HG02870 (cell line): ENCODE measurements at regions not wholly inside any gene's neighbourhood (a gene's known extent, or its start where the extent isn't known, plus 50 kb on each side); places are given as distances from the start of the nearest gene placed in this dataset.
"Not testable (repeated sequence)": the region's sequence is repeated elsewhere in the genome, so short reads cannot be mapped to it uniquely, and the experiment has no call there.

Experiments used
- ATAC-seq: cut with Tn5 transposase; IDR thresholded peaks from one replicate; pipeline ENCODE4 v1.9.1; 2021; ENCODE audit warnings: mild to moderate bottlenecking, moderate library complexity; ENCODE audit not compliant: unreplicated experiment

- ATAC-seq: no peak
Observed at GRCh38 chr14:105978618-105979295, 452.4 kb downstream of the TMEM121 start.

GRCh38 chr14:105979446-105979845, 453.1 kb downstream of the TMEM121 start:
- ATAC-seq: no peak

DNA sequence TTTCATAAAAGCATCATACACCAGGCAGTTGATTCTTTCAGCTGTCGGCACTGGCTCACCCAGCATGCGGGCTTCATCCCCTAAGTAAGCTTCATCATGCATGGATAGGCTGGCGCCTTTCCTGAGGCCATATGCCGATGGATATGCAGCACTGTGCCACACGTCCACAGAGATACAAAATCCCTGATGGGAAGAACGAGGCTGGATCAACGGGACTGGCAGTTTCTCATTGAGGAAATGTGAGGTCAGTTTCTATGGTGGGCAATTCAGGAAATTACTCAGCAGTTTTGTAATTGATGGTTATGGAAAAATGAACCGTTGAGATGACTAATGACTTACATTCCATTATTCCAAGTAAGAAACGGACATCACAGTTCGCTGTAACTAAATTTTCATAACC, 453.8 kb downstream of the TMEM121 start:
- ATAC-seq: no peak

DNA sequence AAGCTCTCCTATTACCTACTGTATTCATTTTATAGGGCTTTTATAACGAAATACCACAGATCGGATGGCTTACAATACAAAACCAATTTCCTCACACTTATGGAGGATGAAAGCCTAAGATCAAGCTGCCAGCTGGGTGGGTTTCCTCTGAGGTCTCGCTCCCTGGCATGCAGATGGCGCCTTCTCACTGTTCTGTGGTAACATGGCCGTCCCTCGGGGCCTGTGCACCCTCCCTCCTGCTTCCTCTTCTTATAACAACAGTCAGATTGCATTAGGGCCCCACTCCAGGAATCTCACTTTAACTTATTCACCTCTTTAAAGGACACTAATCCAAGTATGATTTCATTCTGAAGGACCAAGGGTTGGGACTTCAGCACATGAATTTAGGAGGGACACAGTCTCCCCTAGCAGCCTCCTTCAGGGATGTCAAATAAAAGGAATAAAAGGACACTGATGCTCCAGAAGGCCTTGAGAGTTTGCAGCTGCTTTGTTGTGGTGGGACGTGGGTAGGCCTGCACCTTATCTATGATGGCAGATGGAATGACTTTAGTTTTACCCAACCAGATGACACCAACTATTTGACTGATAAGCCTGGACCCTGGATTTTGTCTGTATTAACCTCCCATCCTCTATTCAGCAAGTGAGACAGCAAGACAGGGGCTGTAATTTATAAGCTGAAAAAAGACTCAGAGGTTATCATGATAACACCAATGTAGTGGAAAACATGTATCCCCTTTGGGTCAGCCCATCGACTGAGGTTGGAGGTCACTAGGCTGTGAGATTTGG, 455.3 kb downstream of the TMEM121 start:
- not testable (repeated sequence) for ATAC-seq

- ATAC-seq: no peak
Observed at GRCh38 chr14:105982664-105983063, 456.3 kb downstream of the TMEM121 start.

DNA sequence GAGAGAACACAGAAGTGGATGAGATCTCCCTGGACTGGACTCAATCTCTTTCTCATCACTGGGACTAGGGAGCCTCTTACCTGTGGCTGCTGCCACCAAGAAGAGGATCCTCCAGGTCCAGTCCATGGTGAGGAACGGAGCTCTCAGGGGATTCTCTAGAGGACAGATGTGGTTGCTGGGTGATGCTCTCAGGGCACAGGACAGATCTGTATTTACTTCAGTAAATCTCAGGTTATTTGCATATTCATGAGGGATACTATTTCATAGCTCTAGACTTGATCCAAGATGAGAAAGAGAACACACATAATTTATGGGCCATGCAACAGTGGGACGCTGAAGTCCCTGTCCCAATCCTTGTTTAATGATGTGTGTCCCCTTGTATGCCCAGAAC, 460.5 kb downstream of the TMEM121 start:
- ATAC-seq: no peak

DNA sequence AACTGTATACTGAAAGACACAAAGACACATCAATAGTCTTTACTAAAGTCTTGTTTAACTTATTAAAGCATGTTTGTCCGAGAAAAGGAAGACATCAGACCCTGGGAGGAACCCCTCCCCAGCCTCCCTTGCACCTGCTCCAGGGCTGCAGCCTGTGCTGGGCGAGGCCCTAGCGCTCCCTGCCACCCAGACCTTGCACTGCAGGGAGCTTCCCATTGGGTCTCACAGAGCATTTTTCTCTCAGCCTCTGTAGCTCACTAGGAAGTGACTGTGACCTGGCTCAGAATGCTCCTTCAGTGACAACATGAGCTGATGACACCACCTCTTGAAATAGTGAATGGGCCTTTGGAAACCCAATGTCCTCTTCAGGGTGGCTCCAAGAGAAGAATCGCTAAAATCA, 461.2 kb downstream of the TMEM121 start:
- ATAC-seq: no peak

DNA sequence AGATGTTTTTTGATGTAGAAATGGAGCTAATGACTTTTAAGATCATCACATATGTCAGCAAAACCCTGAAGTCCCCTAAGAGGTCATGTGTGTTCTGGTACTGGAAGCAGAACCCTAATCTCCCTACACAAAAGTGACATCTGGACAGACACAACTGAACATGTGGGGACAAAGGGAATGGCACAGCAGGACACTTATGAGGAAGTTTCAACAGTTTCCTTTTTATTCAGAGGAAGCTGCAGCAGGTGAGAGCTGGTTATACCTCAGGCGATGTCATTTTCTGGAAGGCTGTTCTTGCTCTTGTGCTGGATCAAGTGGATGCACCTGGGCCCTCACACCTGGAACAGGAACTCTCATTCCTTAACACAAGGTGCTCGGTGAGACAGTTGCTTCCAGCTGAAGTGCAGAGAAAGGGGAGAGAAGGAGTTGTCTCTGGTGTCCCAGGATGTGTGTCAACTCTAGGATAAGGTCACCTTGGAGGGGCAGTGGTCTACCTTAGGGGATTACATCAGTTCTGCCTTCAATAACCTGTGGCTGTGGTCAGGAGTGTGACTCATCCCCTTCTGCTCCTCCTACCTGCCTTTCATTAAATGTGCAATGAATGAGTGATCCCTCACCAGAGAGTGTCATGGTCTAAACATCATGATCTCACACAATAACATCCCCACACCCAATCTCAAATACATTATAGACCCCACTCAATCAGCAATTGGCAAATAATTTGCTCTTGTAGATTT, 463.4 kb downstream of the TMEM121 start:
- no peak for ATAC-seq

DNA sequence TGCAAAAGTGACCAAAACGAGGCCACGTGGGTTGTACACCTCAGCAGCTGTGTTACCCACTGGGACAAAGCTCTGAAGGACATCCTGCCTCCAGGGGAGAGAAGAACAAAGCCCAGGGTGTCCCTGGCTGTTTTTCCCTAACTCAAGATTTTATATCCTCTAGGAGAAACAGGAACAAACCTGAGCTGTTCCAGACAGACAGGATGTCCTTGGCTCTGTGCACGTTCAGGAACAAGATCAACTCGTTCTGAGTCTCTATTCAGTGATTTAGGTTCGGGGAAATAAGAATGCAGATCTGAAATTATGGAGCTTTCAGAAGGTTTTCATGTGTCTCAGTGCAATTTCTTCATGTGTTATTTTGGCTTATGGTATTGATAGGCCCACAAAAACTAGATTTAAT, 465.3 kb downstream of the TMEM121 start:
- not testable (repeated sequence) for ATAC-seq

DNA sequence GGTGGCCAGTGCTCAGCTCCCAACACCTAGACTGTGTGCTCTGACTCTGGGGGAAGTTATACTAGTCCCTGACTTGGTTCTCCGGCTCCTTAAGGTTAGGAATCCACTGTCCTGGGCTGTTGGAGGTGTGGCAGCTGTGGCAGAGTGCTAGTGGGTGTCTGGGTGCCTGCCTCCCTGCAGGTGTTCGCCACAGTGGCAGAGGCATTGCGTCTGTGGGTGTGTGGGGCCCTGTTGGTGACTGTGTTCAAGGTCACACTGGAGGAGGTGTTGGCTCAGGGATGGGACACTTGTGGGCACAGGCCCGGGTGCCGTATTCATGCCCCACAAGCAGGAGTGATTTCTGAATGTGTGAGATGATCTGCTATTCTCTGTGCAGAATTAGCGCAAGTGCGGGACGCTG, 467.4 kb downstream of the TMEM121 start:
- no peak for ATAC-seq

GRCh38 chr14:105995011-105995710, 468.8 kb downstream of the TMEM121 start:
- not testable (repeated sequence) for ATAC-seq

DNA sequence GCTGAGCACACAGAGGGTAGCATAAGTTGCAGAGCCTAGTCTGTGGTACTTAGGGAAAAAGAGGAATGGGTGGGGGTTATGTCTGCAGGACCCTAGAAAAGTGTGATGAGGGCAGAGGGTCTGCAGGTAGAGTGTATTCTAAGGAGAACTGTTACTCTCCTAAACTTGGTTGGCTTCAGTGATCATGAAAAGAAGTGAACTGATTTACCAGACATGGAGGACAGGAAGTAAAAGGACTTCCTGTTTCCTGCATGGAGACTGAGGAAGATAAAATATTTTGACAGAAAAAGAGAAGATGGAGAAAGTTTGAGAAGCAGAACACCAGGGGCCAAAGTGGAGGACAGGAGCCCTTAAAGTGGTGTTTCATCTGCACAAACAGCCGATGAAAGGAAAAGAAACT, 472.2 kb downstream of the TMEM121 start:
- not testable (repeated sequence) for ATAC-seq

- no peak for ATAC-seq
Observed at GRCh38 chr14:105999361-106000028, 473.1 kb downstream of the TMEM121 start.

- not testable (repeated sequence) for ATAC-seq
Observed at GRCh38 chr14:106000029-106000511, 473.7 kb downstream of the TMEM121 start.

DNA sequence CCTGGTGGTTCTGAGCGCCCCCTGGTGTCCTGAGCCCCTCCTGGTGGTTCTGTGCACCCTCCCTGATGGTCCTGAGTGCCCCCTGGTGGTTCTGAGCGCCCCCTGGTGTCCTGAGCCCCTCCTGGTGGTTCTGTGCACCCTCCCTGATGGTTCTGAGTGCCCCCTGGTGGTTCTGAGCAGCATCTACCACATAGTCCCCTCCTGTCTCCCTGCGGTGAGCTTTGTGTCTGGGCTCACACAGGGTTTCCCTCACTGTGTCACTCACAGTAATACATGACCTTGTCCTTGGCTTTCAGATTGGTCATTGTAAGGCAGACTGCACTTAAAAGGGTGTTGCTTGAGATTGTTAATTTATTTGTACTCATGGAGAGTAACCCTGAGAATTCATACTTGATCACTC, 474.9 kb downstream of the TMEM121 start:
- ATAC-seq: not testable (repeated sequence)

- ATAC-seq: no peak
Observed at GRCh38 chr14:106003351-106003750, 477.0 kb downstream of the TMEM121 start.

DNA sequence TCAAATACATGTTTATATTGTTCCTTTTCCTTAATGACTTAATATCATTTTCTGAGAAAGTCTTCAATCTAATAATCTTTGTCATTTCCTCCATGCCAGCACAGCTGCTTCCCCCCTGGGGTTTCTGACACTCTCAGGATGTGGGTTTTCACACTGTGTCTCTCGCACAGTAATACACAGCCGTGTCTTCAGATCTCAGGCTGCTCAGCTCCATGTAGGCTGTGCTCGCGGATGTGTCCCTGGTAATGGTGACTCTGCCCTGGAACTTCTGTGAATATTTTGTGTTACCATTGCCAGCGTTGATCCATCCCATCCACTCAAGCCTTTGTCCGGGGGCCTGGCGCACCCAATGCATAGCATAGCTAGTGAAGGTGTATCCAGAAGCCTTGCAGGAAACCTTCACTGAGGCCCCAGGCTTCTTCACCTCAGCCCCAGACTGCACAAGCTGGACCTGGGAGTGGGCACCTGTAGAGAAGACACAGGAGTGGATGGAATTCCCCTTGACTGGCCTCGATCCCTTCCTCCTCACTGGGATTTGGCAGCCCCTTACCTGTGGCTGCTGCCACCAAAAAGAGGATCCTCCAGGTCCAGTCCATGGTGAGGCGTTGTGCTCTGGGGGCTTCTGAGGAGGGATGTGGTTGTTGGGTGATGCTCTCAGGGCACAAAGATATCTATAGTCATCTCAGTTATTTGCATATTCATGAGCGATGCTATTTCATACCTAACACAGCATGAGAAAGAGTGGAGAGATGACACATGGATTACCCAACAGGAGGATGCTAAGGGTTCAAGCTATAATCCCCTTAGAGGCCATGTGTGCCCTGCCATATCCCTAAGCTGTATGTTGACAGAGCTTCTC, 478.8 kb downstream of the TMEM121 start:
- not testable (repeated sequence) for ATAC-seq

DNA sequence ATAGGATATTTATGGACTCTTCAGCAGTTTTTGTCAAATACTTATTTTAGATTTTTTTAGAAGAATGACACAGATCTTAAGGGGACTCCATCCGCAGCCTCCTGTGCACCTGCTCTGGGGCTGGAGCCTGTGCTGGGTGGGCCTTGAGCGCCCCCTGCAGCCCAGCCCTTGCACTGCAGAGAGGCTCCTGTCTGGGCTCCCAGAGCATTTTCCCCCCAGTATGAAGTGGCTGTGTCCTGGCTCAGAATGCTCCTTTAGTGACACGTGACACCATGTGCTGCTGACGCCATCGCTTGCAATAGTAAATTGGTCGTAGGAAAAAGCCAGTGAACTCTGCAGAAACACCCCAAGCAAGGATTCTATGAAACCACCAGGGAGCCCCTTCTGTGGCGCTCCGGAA, 479.7 kb downstream of the TMEM121 start:
- ATAC-seq: not testable (repeated sequence)

- not testable (repeated sequence) for ATAC-seq
Observed at GRCh38 chr14:106006716-106007115, 480.3 kb downstream of the TMEM121 start.
